ENCODE measurements at regions not wholly inside any gene's neighbourhood (a gene's known extent, or its start where the extent isn't known, plus 50 kb on each side); places are given as distances from the start of the nearest gene placed in this dataset.

GRCh38 chr20:57794600-57795341, 85.0 kb upstream of the PMEPA1 start (continued):
- no peak for TF ChIP-seq NRF1 (IDR thresholded peaks at IDR 0.05; ENCODE audit: low read depth, low read length)
- TF ChIP-seq TBP (IDR thresholded peaks at IDR 0.05; ENCODE audit: low read depth, low read length), result no peak
- TF ChIP-seq EP300 (IDR thresholded peaks at IDR 0.05; ENCODE audit: borderline replicate concordance in 1 of 2, low read depth in 2 of 2, low read length in 2 of 2), result no peak
- TF ChIP-seq ASH2L (IDR thresholded peaks at IDR 0.05; ENCODE audit: low read length), result no peak

Measured in H1 (cell line).